ENCODE measurements at regions not wholly inside any gene's neighbourhood (a gene's known extent, or its start where the extent isn't known, plus 50 kb on each side); places are given as distances from the start of the nearest gene placed in this dataset.

DNA sequence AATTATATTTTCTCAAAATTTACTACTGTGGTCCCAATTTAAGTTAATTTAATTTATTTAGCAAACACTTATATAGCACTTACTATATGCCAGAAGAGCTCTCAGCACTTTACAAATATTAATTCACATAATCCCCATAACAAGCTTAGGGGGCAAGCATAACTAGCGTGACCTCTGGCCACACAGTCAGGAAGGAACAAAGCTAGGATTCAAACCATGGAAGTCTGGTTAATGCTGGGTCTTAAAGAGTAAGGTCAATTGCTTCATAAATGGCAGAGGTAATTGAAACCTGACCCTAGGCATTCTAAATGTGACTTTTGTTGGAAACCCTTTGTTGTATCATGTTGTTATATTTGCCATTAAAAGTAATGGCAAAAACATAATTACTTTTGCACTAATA is 279.5 kb upstream of the EMCN start:
- TF ChIP-seq, protein P1, sequence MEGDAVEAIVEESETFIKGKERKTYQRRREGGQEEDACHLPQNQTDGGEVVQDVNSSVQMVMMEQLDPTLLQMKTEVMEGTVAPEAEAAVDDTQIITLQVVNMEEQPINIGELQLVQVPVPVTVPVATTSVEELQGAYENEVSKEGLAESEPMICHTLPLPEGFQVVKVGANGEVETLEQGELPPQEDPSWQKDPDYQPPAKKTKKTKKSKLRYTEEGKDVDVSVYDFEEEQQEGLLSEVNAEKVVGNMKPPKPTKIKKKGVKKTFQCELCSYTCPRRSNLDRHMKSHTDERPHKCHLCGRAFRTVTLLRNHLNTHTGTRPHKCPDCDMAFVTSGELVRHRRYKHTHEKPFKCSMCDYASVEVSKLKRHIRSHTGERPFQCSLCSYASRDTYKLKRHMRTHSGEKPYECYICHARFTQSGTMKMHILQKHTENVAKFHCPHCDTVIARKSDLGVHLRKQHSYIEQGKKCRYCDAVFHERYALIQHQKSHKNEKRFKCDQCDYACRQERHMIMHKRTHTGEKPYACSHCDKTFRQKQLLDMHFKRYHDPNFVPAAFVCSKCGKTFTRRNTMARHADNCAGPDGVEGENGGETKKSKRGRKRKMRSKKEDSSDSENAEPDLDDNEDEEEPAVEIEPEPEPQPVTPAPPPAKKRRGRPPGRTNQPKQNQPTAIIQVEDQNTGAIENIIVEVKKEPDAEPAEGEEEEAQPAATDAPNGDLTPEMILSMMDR (IDR thresholded peaks at IDR 0.05): no peak
- no peak for TF ChIP-seq POLR2AphosphoS5 (IDR thresholded peaks at IDR 0.05)
- no peak for TF ChIP-seq POLR2A (IDR thresholded peaks at IDR 0.05)

Data from prostate gland (tissue), 2 donors.